HT-29 (cell line): ENCODE measurements at regions not wholly inside any gene's neighbourhood (a gene's known extent, or its start where the extent isn't known, plus 50 kb on each side); places are given as distances from the start of the nearest gene placed in this dataset.

Source experiments
- DNase-seq: peaks from one replicate; pipeline ENCODE4 v3.0.0-alpha.2; 2015; ENCODE audit warnings: low spot score

- DNase-seq: no peak
Observed at GRCh38 chr16:86108062-86108461, 209.1 kb downstream of the IRF8 start.

DNA sequence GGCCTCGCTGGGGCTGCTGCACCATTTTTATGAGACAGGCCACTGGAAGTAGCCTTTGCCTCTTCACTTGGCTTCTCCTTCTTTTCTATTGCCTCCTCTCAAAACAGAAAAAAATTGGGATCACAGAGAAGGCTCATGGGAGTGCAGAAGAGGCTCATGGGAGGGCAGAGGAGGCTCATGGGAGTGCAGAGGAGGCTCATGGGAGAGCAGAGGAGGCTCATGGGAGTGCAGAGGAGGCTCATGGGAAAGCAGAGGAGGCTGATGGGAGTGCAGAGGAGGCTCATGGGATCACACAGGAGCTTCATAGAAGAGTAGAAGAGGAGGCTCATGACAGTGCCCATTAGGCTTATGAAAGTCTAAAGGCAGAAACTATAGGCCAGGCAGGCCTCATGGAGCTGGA is 211.2 kb downstream of the IRF8 start:
- DNase-seq: no peak

- DNase-seq: no peak
Observed at GRCh38 chr16:86110726-86111125, 211.8 kb downstream of the IRF8 start.

DNA sequence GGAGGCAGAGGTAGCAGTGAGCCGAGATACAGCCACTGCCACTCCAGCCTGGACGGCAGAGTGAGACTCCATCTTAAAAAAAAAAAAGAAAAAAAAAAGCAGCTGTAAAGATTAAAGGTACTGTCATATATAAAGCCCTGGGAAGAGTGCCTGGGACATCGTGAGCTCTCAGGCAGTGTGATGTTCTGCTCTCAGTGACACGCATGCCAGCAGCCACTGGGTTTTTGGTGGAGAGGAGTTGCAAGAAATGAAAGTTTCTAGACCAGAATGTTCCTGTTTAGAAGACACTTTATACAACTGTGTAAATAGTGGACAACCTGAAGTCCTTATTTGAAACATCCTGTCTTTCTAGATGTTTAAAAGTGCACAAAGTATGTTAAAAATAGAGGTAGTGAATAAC is 213.2 kb downstream of the IRF8 start:
- no peak for DNase-seq

- DNase-seq: no peak
Observed at GRCh38 chr16:86117235-86117634, 218.3 kb downstream of the IRF8 start.

GRCh38 chr16:86117756-86118155 is 218.8 kb downstream of the IRF8 start:
- no peak for DNase-seq

DNA sequence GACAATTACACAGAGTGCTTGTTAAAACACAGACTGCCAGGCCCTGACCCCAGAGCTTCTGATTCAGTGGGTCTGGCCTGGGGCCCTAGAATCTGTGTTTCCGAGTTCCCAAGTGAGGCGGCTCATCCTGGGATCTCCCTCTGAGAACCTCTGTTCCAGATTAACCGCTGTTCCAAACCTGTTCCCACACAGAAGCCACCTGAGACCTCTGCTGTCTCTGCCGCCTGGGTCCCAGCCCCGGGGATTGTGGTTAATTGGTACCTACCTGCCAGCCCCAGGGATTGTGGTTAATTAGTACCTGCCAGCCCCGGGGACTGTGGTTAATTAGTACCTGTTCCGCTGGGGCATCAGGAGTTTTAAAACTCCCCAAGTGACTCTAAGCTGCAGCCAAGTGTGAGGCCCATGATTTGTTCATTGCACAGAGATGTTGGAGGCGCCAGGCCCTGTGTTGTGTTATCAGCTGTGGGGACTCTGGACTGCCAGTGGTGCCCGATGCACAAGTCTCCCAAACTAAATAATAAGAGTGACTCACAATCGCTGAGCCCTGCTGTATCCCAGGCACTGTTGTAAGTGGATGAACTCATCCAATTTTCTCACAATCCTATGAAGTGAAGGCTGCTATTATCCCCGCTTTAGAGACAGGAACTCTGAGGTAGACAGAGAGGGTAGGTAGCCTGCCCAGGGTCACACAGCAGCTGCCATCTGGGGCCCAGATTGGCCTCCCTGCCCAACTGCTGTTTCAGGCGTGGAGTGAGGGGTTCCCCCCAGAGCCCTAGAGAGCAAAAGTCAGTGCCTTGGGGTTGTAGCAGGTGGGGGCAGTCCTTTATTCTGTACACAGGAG is 219.7 kb downstream of the IRF8 start:
- DNase-seq: no peak

- DNase-seq: no peak
Observed at GRCh38 chr16:86120201-86121192, 221.5 kb downstream of the IRF8 start.

GRCh38 chr16:86121374-86122010 is 222.5 kb downstream of the IRF8 start:
- no peak for DNase-seq

- DNase-seq: no peak
Observed at GRCh38 chr16:86122681-86123342, 223.8 kb downstream of the IRF8 start.

- DNase-seq: no peak
Observed at GRCh38 chr16:86124321-86124720, 225.4 kb downstream of the IRF8 start.

DNA sequence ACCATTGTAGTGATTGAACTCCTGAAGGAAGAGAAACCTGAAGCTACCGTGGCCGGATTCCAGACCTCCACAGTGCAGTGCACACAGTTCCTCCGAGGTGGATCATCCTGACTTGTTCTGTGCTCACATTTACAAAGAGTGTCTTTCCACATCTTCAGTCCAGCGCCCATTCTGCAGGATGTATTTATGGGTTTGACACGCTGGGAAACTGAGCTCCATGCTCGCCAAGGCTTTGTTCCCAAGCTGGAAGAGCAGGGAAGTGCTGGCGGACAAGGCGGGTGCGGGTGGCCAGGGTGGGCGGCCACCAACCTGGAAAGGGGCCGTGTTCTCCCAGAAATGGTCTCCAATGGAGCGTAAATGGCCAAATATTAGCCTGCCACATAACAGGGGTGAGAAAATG is 227.9 kb downstream of the IRF8 start:
- DNase-seq: no peak

DNA sequence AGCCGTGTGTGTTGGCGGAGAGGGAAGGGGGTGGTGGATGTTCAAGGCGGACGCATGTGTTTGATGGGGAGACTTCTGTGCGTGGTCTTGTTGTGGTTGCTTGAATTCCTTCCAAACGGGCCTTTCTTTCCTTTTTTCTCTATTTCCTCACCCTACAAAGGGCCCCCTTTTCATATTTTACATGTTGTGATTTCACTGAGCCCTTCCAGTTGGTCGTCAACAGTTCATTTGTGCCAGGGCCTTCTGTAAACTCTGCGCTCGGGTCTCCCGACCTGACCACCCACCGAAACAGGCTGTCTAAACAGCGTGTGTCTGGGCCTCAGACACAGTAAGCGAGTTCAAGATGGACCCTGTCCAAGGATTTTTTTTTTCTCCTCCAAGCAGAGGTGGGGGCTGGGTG is 228.4 kb downstream of the IRF8 start:
- no peak for DNase-seq

DNA sequence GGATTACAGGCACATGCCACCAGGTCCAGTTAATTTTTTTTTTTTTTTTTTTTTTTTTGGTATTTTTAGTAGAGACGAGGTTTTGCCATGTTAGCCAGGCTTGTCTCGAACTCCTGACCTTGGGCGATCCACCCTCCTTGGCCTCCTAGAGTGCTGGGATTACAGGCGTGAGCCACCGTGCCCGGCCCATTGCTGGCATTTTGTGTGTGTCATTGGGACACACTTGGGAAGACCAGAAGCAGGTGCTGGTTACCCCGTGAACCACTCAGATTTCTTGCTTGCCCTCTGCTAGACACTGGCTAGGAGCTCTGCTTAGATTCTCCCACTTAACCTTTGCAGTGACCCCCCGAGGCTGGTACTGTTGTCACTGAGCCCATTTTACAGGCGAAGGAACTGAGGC is 229.3 kb downstream of the IRF8 start:
- DNase-seq: no peak

DNA sequence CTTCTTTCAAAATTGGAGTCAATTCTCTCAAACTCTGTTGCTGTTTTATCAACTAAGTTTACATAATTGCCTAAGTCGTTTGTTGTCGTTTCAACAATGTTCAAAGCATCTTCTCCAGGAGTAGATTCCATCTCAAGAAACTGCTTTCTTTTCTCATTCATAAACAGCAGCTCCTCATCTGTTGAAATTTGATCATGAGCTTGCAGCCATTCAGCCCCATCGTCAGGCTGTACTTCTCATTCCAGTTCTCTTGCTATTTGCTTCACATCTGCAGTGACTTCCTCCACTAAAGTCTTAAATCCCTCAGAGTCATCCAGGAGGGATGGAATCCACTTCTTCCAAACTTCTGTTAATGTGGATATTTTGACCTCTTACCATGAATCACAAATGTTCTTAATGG is 230.6 kb downstream of the IRF8 start:
- no peak for DNase-seq

DNA sequence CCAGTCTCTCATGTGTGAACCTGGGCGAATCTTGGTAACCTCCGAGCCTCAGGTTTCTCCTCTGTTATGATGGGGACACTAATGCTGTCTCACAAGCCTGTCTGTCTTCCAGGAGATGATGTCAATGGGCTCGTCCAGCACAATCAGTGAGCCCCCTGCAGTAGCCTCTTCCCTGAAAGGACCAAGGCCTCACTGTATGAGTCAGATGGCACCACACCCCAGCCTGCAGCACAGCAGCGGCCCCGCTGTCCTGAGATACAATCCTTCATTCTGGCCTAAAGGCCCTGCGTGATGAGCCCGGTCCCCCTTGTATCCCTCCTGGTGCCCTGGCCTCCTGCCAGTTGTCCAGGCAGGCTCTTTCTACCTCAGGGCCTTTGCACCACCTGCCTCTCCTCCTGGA is 234.4 kb downstream of the IRF8 start:
- DNase-seq: no peak

DNA sequence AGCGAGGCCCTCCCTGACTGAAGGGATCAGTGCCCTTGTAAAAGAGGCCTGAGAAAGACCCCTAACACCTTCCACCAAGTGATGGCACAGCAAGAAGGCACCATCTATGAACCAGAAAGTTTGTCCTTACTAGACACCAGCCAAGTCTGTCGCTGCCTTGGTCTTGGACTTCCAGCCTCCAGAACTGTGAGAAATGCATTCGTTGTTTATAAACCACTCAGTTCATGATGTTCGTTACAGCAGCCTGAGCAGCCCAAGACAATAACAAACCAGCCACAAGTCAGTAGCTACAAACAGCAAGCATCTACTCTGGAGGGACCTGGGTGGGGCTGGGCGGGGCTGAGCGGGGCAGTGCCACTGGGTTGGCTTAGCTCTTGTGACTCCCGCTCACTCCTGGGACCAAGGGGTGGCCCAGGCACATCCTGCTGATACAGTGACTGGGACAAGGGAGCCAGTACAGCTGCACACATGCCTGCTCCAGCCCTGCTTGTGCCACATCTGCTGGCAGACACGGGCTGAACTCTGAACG is 234.9 kb downstream of the IRF8 start:
- no peak for DNase-seq

GRCh38 chr16:86134802-86135461 is 236.0 kb downstream of the IRF8 start:
- no peak for DNase-seq

GRCh38 chr16:86137359-86137758 is 238.4 kb downstream of the IRF8 start:
- no peak for DNase-seq
